H9 (cell line): ENCODE measurements at regions not wholly inside any gene's neighbourhood (a gene's known extent, or its start where the extent isn't known, plus 50 kb on each side); places are given as distances from the start of the nearest gene placed in this dataset.

Experiments
- DNase-seq: peaks from one replicate; pipeline ENCODE4 v3.0.0-alpha.2; 2017
- H2AFZ ChIP-seq: one replicate; pipeline ENCODE4 v1.6.1; 2013; ENCODE audit warnings: mild to moderate bottlenecking, low read length, control low read depth, moderate library complexity
- H2AK5ac ChIP-seq: 2 replicates; pipeline ENCODE4 v1.6.1; 2013; ENCODE audit warnings: low read length, control low read depth, mixed read lengths; ENCODE audit not compliant: insufficient read length
- H2BK120ac ChIP-seq: one replicate; pipeline ENCODE4 v1.6.1; 2013; ENCODE audit warnings: low read depth, mild to moderate bottlenecking, low read length, control low read depth, inconsistent platforms; ENCODE audit not compliant: poor library complexity, severe bottlenecking
- H2BK12ac ChIP-seq: 2 replicates; pipeline ENCODE4 v1.6.1; 2013; ENCODE audit warnings: low read length, control low read depth, mixed read lengths, low read depth; ENCODE audit not compliant: insufficient read length
- H2BK15ac ChIP-seq: 2 replicates; pipeline ENCODE4 v1.6.1; 2013; ENCODE audit warnings: low read depth, low read length, control low read depth
- H2BK20ac ChIP-seq: one replicate; pipeline ENCODE4 v1.6.1; 2013; ENCODE audit warnings: low read depth, mild to moderate bottlenecking, low read length, control low read depth, inconsistent platforms; ENCODE audit not compliant: poor library complexity, severe bottlenecking
- H2BK5ac ChIP-seq: 2 replicates; pipeline ENCODE4 v1.6.1; 2013; ENCODE audit warnings: low read length, control low read depth, mixed read lengths; ENCODE audit not compliant: insufficient read length
- H3K14ac ChIP-seq: 2 replicates; pipeline ENCODE4 v1.6.1; 2013; ENCODE audit warnings: low read length, control low read depth; ENCODE audit not compliant: insufficient read depth
- H3K18ac ChIP-seq: 2 replicates; pipeline ENCODE4 v1.6.1; 2013; ENCODE audit warnings: low read depth, mild to moderate bottlenecking, mixed read lengths, low read length, control low read depth; ENCODE audit not compliant: insufficient read length
- H3K23ac ChIP-seq: 2 replicates; pipeline ENCODE4 v1.6.1; 2013; ENCODE audit warnings: low read length, control low read depth, mixed read lengths, low read depth; ENCODE audit not compliant: insufficient read length
- H3K23me2 ChIP-seq: 2 replicates; pipeline ENCODE4 v1.6.1; 2013; ENCODE audit warnings: low read depth, mild to moderate bottlenecking, mixed read lengths, low read length, control low read depth; ENCODE audit not compliant: insufficient read length, poor library complexity, severe bottlenecking
- H3K27ac ChIP-seq: 2 replicates; pipeline ENCODE4 v1.5.1; 2013; ENCODE audit warnings: low read length, control low read depth, mixed read lengths, low read depth; ENCODE audit not compliant: insufficient read length
- H3K27me3 ChIP-seq: 2 replicates; pipeline ENCODE4 v1.6.1; 2013; ENCODE audit warnings: low read length, control low read depth, inconsistent platforms; ENCODE audit not compliant: insufficient read depth
- H3K4ac ChIP-seq: 2 replicates; pipeline ENCODE4 v1.6.1; 2013; ENCODE audit warnings: low read depth, mild to moderate bottlenecking, control low read depth, inconsistent platforms, low read length, moderate library complexity
- H3K4me1 ChIP-seq: 2 replicates; pipeline ENCODE4 v1.6.1; 2013; ENCODE audit warnings: low read length, control low read depth, inconsistent platforms; ENCODE audit not compliant: insufficient read depth
- H3K4me2 ChIP-seq: 2 replicates; pipeline ENCODE4 v1.6.1; 2013; ENCODE audit warnings: low read length, control low read depth, mixed read lengths; ENCODE audit not compliant: insufficient read length, insufficient read depth
- H3K56ac ChIP-seq: 2 replicates; pipeline ENCODE4 v1.6.1; 2013; ENCODE audit warnings: low read depth, mild to moderate bottlenecking, mixed read lengths, low read length, control low read depth; ENCODE audit not compliant: insufficient read length
- H3K79me1 ChIP-seq: 2 replicates; pipeline ENCODE4 v1.6.1; 2013; ENCODE audit warnings: low read depth, mild to moderate bottlenecking, moderate library complexity, low read length, control low read depth, inconsistent platforms; ENCODE audit not compliant: insufficient read depth, poor library complexity, severe bottlenecking
- H3K79me2 ChIP-seq: 2 replicates; pipeline ENCODE4 v1.6.1; 2013; ENCODE audit warnings: low read length, control low read depth, inconsistent platforms; ENCODE audit not compliant: insufficient read depth
- H3K9ac ChIP-seq: 2 replicates; pipeline ENCODE4 v1.6.1; 2013; ENCODE audit warnings: low read length, control low read depth, mixed read lengths; ENCODE audit not compliant: insufficient read length; ENCODE audit errors: extremely low read depth
- H3K9me3 ChIP-seq: one replicate; pipeline ENCODE4 v1.6.1; 2013; ENCODE audit warnings: low read depth, low read length, inconsistent platforms; ENCODE audit not compliant: control insufficient read depth
- H3T11ph ChIP-seq: one replicate; pipeline ENCODE4 v1.6.1; 2013; ENCODE audit warnings: mild to moderate bottlenecking, low read length, control low read depth, inconsistent platforms
- H4K20me1 ChIP-seq: one replicate; pipeline ENCODE4 v1.6.1; 2013; ENCODE audit not compliant: control insufficient read depth, insufficient read length, insufficient read depth
- H4K5ac ChIP-seq: 2 replicates; pipeline ENCODE4 v1.6.1; 2013; ENCODE audit warnings: low read depth, mild to moderate bottlenecking, mixed read lengths, low read length, control low read depth; ENCODE audit not compliant: insufficient read length
- H4K8ac ChIP-seq: replicated peaks from 2 replicates; pipeline ENCODE4 v1.6.1; 2013; ENCODE audit warnings: low read length, control low read depth, mixed read lengths, low read depth; ENCODE audit not compliant: insufficient read length
- H4K91ac ChIP-seq: 2 replicates; pipeline ENCODE4 v1.6.1; 2013; ENCODE audit warnings: low read depth, mild to moderate bottlenecking, moderate library complexity, mixed read lengths, low read length, control low read depth; ENCODE audit not compliant: insufficient read length
- H3K27ac Mint-ChIP-seq, 3 experiments: 2 replicates in 2 of 3; 3 replicates in 1 of 3; pipeline ENCODE4 v1.8.0; 2020 to 2021; ENCODE audit warnings: mixed read lengths in 3 of 3, mild to moderate bottlenecking in 1 of 3, moderate library complexity in 1 of 3
- H3K27me3 Mint-ChIP-seq: 2 replicates; pipeline ENCODE4 v1.8.0; 2021; ENCODE audit warnings: low read depth, mild to moderate bottlenecking, moderate library complexity, mixed read lengths
- H3K36me3 Mint-ChIP-seq, 3 experiments: 2 replicates in 2 of 3; 3 replicates in 1 of 3; pipeline ENCODE4 v1.8.0; 2020 to 2021; ENCODE audit warnings: low read depth in 3 of 3, mixed read lengths in 3 of 3; ENCODE audit not compliant: insufficient read depth in 1 of 3
- H3K4me1 Mint-ChIP-seq, 2 experiments: 2 replicates each; pipeline ENCODE4 v1.8.0; 2020; ENCODE audit warnings: mixed read lengths in 2 of 2
- H3K4me3 Mint-ChIP-seq, 2 experiments: 2 replicates in 1 of 2; 3 replicates in 1 of 2; pipeline ENCODE4 v1.8.0; 2020 to 2021; ENCODE audit warnings: mild to moderate bottlenecking in 2 of 2, mixed read lengths in 2 of 2, moderate library complexity in 1 of 2
- H3K9me3 Mint-ChIP-seq, 2 experiments: 2 replicates in 1 of 2; 3 replicates in 1 of 2; pipeline ENCODE4 v1.8.0; 2020; ENCODE audit warnings: mild to moderate bottlenecking in 2 of 2, mixed read lengths in 2 of 2, moderate library complexity in 1 of 2
- WGBS: extraction: QIAGEN DNeasy Blood & Tissue Kit; methylation state at CpG from one replicate; pipeline ENCODE4 v1.1.7; 2013; ENCODE audit warnings: missing lambda C conversion rate, low lambda C conversion rate, mixed read lengths; ENCODE audit not compliant: insufficient read length; ENCODE audit errors: extremely low coverage; 5-methylcytosine and 5-hydroxymethylcytosine counted together
- TF ChIP-seq, protein P1 (sequence below): fragments of 200-600 bp; sonication (generic); conservative IDR thresholded peaks from 3 replicates; pipeline ENCODE4 v1.8.0; 2021; ENCODE audit warnings: antibody characterized with exemption, mild to moderate bottlenecking

DNA sequence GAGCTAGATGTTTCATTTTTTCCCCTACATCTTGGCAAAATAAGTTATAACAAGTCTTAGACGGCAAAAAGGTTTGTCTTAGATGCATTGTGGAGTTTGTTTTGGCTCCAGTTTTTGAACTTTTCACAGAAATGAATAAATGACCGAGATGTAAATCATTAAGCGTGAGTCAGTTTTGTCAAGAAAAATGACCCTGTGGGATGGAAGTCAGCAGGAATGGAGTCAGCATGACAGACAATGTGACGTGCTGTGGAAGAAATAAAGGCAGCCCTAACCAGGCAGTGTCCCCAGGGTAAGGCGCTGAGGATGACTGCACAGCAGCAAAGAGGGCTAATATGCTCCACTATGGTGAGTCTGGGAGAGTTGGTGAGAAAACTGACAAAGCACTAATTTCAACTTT is 163.2 kb downstream of the NOC3L start:
- WGBS: no CpG with 5 or more reads among the region's 5 CpGs

More for the DNA sequence above, 163.2 kb downstream of the NOC3L start:
- Mint-ChIP-seq H3K4me3 (no peak overlapping the region), H3K9me3 (peaks cover 1 to 3% of the 10 kb centered on the region in 2 experiments; a peak in 1 of 5 replicates), H3K4me1 (no peaks in the 10 kb centered on the region), H3K36me3 (no peaks in the 10 kb centered on the region; a peak in 2 of 7 replicates), H3K27ac (no peak overlapping the region), H3K27me3 (no peaks in the 10 kb centered on the region; the same call in 1 of the 2 replicates)
- H4K91ac ChIP-seq: no peak overlapping the region
- H2AFZ ChIP-seq: no peak overlapping the region
- H4K5ac ChIP-seq: no peak overlapping the region
- H3K9me3 ChIP-seq: no peaks in the 10 kb centered on the region
- no peaks in the 10 kb centered on the region for H3K79me1 ChIP-seq
- no peak overlapping the region for H4K8ac ChIP-seq
- no peak overlapping the region for H2BK20ac ChIP-seq
- H2BK15ac ChIP-seq: no peak overlapping the region
- no peak overlapping the region for H2AK5ac ChIP-seq
- H3K56ac ChIP-seq: no peak overlapping the region
- no peak overlapping the region for H2BK12ac ChIP-seq
- H3K23me2 ChIP-seq: no peaks in the 10 kb centered on the region
- H3K79me2 ChIP-seq: no peaks in the 10 kb centered on the region
- no peak for DNase-seq
- H2BK5ac ChIP-seq: no peak overlapping the region
- H3K9ac ChIP-seq: no peak overlapping the region
- H4K20me1 ChIP-seq: no peaks in the 10 kb centered on the region
- H3K4me1 ChIP-seq: no peaks in the 10 kb centered on the region; the same call in 1 of the 2 replicates
- H3K14ac ChIP-seq: no peak overlapping the region
- no peaks in the 10 kb centered on the region for H3K27me3 ChIP-seq
- TF ChIP-seq, protein P1, sequence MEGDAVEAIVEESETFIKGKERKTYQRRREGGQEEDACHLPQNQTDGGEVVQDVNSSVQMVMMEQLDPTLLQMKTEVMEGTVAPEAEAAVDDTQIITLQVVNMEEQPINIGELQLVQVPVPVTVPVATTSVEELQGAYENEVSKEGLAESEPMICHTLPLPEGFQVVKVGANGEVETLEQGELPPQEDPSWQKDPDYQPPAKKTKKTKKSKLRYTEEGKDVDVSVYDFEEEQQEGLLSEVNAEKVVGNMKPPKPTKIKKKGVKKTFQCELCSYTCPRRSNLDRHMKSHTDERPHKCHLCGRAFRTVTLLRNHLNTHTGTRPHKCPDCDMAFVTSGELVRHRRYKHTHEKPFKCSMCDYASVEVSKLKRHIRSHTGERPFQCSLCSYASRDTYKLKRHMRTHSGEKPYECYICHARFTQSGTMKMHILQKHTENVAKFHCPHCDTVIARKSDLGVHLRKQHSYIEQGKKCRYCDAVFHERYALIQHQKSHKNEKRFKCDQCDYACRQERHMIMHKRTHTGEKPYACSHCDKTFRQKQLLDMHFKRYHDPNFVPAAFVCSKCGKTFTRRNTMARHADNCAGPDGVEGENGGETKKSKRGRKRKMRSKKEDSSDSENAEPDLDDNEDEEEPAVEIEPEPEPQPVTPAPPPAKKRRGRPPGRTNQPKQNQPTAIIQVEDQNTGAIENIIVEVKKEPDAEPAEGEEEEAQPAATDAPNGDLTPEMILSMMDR: no peak
- no peak overlapping the region for H3K4me2 ChIP-seq
- H3K23ac ChIP-seq: no peak overlapping the region
- H3K4ac ChIP-seq: no peak overlapping the region
- H3K27ac ChIP-seq: no peak overlapping the region
- H3K18ac ChIP-seq: no peak overlapping the region
- H2BK120ac ChIP-seq: no peak overlapping the region
- no peak overlapping the region for H3T11ph ChIP-seq
